GM12878 (cell line): ENCODE measurements at regions not wholly inside any gene's neighbourhood (a gene's known extent, or its start where the extent isn't known, plus 50 kb on each side); places are given as distances from the start of the nearest gene placed in this dataset.

Experiments
- ATAC-seq: fragments of 200-7000 bp; cut with Tn5 transposase; 3 replicates; pipeline ENCODE4 v1.9.1; 2020; ENCODE audit warnings: mild to moderate bottlenecking, moderate library complexity
- BruUV-seq: library from RNA; stranded (reverse); fragments of 400-500 nt; replicated peaks from 2 replicates; lab custom pipeline; 2021; lab: Mats Ljungman, UMichigan
- CTCF ChIA-PET: fragments of 300-600 bp; sonication (Branson Sonifier 250); formaldehyde crosslinking; extraction: SDS; loops from one replicate; lab custom pipeline; 2021; ENCODE audit warnings: inconsistent platforms; lab: Yijun Ruan, JAX
- POLR2A ChIA-PET: fragments of 350-600 bp; formaldehyde crosslinking; extraction: SDS; loops from one replicate; lab custom pipeline; 2021; ENCODE audit warnings: inconsistent platforms; lab: Charles Lee
- RAD21 ChIA-PET: fragments of 300-600 bp; sonication (Branson Sonifier 250); formaldehyde crosslinking; loops from one replicate; lab custom pipeline; 2023; ENCODE audit warnings: antibody characterized with exemption; ENCODE audit not compliant: unreplicated experiment; lab: Charles Lee
- SMC1A ChIA-PET: fragments of 300-600 bp; sonication (Branson Sonifier 250); formaldehyde crosslinking; loops from one replicate; lab custom pipeline; 2023; ENCODE audit not compliant: unreplicated experiment, uncharacterized antibody; lab: Charles Lee
- DNase-seq: peaks from one replicate; pipeline ENCODE4 v3.0.0-alpha.2; 2011; ENCODE audit warnings: low read depth, low spot score
- FAIRE-seq: peaks from 3 replicates; lab custom pipeline; 2011; peaks lifted over from hg19 to GRCh38; lab: Jason Lieb, UNC
- H2AFZ ChIP-seq: 2 replicates; pipeline ENCODE4 v1.6.0; 2011; ENCODE audit warnings: low read depth, low read length, control low read depth; ENCODE audit not compliant: control insufficient read depth
- H3K27ac ChIP-seq: 2 replicates; pipeline ENCODE4 v1.5.1; 2011; ENCODE audit warnings: control low read depth; ENCODE audit not compliant: control insufficient read depth, insufficient read depth
- H3K27me3 ChIP-seq, 2 experiments: replicated peaks in 1 of 2; 2 replicates each; pipeline versions ENCODE4 v1.6.0 to v1.6.1; 2011; ENCODE audit warnings: low read length in 1 of 2; ENCODE audit not compliant: control insufficient read depth in 2 of 2, insufficient read depth in 2 of 2
- H3K36me3 ChIP-seq, 2 experiments: 2 replicates each; pipeline ENCODE4 v1.5.1; 2011; ENCODE audit warnings: low read length in 1 of 2; ENCODE audit not compliant: control insufficient read depth in 2 of 2, insufficient read depth in 2 of 2
- H3K4me1 ChIP-seq: 2 replicates; pipeline ENCODE4 v1.6.1; 2011; ENCODE audit warnings: mild to moderate bottlenecking, low read length, moderate library complexity, mixed read lengths; ENCODE audit not compliant: control insufficient read depth, insufficient read depth
- H3K4me2 ChIP-seq: 2 replicates; pipeline ENCODE4 v1.6.0; 2011; ENCODE audit warnings: control low read depth; ENCODE audit not compliant: control insufficient read depth, insufficient read depth
- H3K4me3 ChIP-seq: fragments of 200-600 bp; sonication (generic); 2 replicates; pipeline ENCODE4 v1.5.1; 2016
- H3K79me2 ChIP-seq: 2 replicates; pipeline ENCODE4 v1.6.0; 2011; ENCODE audit warnings: low read length; ENCODE audit not compliant: control insufficient read depth, insufficient read depth
- H3K9ac ChIP-seq: 2 replicates; pipeline ENCODE4 v1.8.0; 2011; ENCODE audit warnings: low read length, control low read depth, mixed read lengths; ENCODE audit not compliant: control insufficient read depth, insufficient read depth
- H3K9me3 ChIP-seq: replicated peaks from 3 replicates; pipeline ENCODE4 v1.5.1; 2011; ENCODE audit warnings: mild to moderate bottlenecking, low read length; ENCODE audit not compliant: control insufficient read depth, insufficient read depth
- H4K20me1 ChIP-seq: 2 replicates; pipeline ENCODE4 v1.6.0; 2011; ENCODE audit not compliant: control insufficient read depth, insufficient read depth
- ASH2L ChIP-seq: fragments of 300-600, 200-600 bp; sonication (generic); IDR thresholded peaks from 2 replicates; pipeline ENCODE4 v1.6.1; 2017; ENCODE audit warnings: low read depth, mild to moderate bottlenecking, borderline replicate concordance
- CHD1 ChIP-seq: IDR thresholded peaks from 2 replicates; pipeline ENCODE4 v1.6.1; 2012; ENCODE audit warnings: low read depth, low read length, improper control_type of control experiment
- DPF2 ChIP-seq: fragments of 450-650 bp; IDR thresholded peaks from 2 replicates; pipeline ENCODE4 v1.6.1; 2017; ENCODE audit warnings: mild to moderate bottlenecking
- E2F4 ChIP-seq: IDR thresholded peaks from 2 replicates; pipeline ENCODE4 v1.6.1; 2012; ENCODE audit warnings: low read depth, low read length, improper control_type of control experiment
- FOXM1 ChIP-seq: IDR thresholded peaks from 2 replicates; pipeline ENCODE4 v1.6.1; 2012; ENCODE audit warnings: low read depth, mild to moderate bottlenecking, inconsistent platforms, low read length, moderate library complexity
- GABPA ChIP-seq: IDR thresholded peaks from 2 replicates; pipeline ENCODE4 v1.6.1; 2014; ENCODE audit warnings: antibody characterized with exemption, low read depth, mild to moderate bottlenecking, inconsistent platforms
- IKZF2 ChIP-seq, 2 experiments: fragments of 450-650 bp; IDR thresholded peaks; 2 replicates each; pipeline ENCODE4 v1.6.1; 2017; ENCODE audit warnings: mild to moderate bottlenecking in 2 of 2, moderate library complexity in 2 of 2
- LARP7 ChIP-seq: fragments of 450-650 bp; IDR thresholded peaks from 2 replicates; pipeline ENCODE4 v1.6.1; 2017; ENCODE audit warnings: mild to moderate bottlenecking
- PBX3 ChIP-seq: IDR thresholded peaks from 2 replicates; pipeline ENCODE4 v1.6.1; 2011; ENCODE audit warnings: mild to moderate bottlenecking, low read depth, low read length, moderate library complexity; ENCODE audit not compliant: insufficient replicate concordance
- SPI1 ChIP-seq: IDR thresholded peaks from 2 replicates; pipeline ENCODE4 v1.6.1; 2011; ENCODE audit warnings: low read depth, mild to moderate bottlenecking, low read length, moderate library complexity, borderline replicate concordance; ENCODE audit not compliant: insufficient read depth
- SREBF2 ChIP-seq: IDR thresholded peaks from 2 replicates; pipeline ENCODE4 v1.6.1; 2012; ENCODE audit warnings: mild to moderate bottlenecking, low read length
- TCF7 ChIP-seq: IDR thresholded peaks from 2 replicates; pipeline ENCODE4 v1.6.1; 2014; ENCODE audit warnings: antibody characterized with exemption, borderline replicate concordance
- YY1 ChIP-seq: IDR thresholded peaks from 2 replicates; pipeline ENCODE4 v1.6.1; 2011; ENCODE audit warnings: low read depth, mild to moderate bottlenecking, low read length
- ZZZ3 ChIP-seq: IDR thresholded peaks from 2 replicates; pipeline ENCODE4 v1.6.1; 2011; ENCODE audit warnings: low read depth; ENCODE audit not compliant: control insufficient read depth, insufficient read length
- WGBS: methylation state at CpG from one replicate; pipeline ENCODE4 v1.1.6; 2016; ENCODE audit warnings: low lambda C conversion rate; ENCODE audit not compliant: insufficient replicate concordance, insufficient coverage; ENCODE audit errors: missing lambda C conversion rate; 5-methylcytosine and 5-hydroxymethylcytosine counted together
- in situ Hi-C: fragments of 300-500 bp; cut with MboI; formaldehyde crosslinking; loops from 9 replicates; pipeline ENCODE4 v1.14.3; 2018; ENCODE audit warnings: mixed read lengths
- intact Hi-C: fragments of 100-400 bp; cut with micrococcal nuclease; formaldehyde crosslinking; loops from one replicate; pipeline ENCODE4 v1.14.2; 2022; ENCODE audit not compliant: unreplicated experiment

- Histone ChIP-seq H4K20me1 (no peaks in the 10 kb centered on the region), H3K27me3 (no peaks in the 10 kb centered on the region; a peak in 1 of 4 replicates), H3K4me3 (no peak overlapping the region), H3K4me2 (no peak overlapping the region), H2AFZ (no peak overlapping the region), H3K4me1 (no peaks in the 10 kb centered on the region), H3K27ac (no peak overlapping the region), H3K9me3 (no peaks in the 10 kb centered on the region)
- ChIA-PET POLR2A (no interaction called here), RAD21 (no interaction called here)
- in situ Hi-C loops = no loop called here
- no peak for ATAC-seq
- intact Hi-C loops = no loop called here
- DNase-seq = no peak
- TF ChIP-seq YY1 (no peak), IKZF2 (IDR thresholded peaks at IDR 0.05) (no peak), PBX3 (no peak), CHD1 (no peak), LARP7 (no peak)
- TF ChIP-seq, all 136 proteins: peak for 0
- Histone ChIP-seq H3K79me2 (no peaks in the 10 kb centered on the region), H3K9ac (no peak overlapping the region), H3K36me3 (no peaks in the 10 kb centered on the region)
- FAIRE-seq = no peak
- CTCF ChIA-PET = no interaction called here
- SMC1A ChIA-PET = interaction anchor here (1.1 kb wide), 1 partner anchor 18 kb away, joined by 5 read pairs; no protein-coding TSS in a partner anchor
- 0% methylated on average over 2 of the region's 2 CpGs for WGBS
- no TSS peak for BruUV-seq
Measured at GRCh38 chr4:176587920-176588319, 204.8 kb downstream of the VEGFC start.

- no peak overlapping the region for H3K4me3 ChIP-seq
- no TSS peak for BruUV-seq
- H3K9me3 ChIP-seq = no peaks in the 10 kb centered on the region
- ChIA-PET POLR2A (no interaction called here), CTCF (no interaction called here), SMC1A (interaction anchor here (1.1 kb wide), 1 partner anchor 17 kb away, joined by 5 read pairs; no protein-coding TSS in a partner anchor), RAD21 (no interaction called here)
- FAIRE-seq (no peak), DNase-seq (no peak), ATAC-seq (no peak)
- 46% methylated on average over 3 of the region's 3 CpGs for WGBS
- no peaks in the 10 kb centered on the region for H3K79me2 ChIP-seq
- intact Hi-C loops (no loop called here), in situ Hi-C loops (no loop called here)
- H4K20me1 ChIP-seq = no peaks in the 10 kb centered on the region
- H3K36me3 ChIP-seq = no peaks in the 10 kb centered on the region
- H3K9ac ChIP-seq = no peak overlapping the region
- no peak overlapping the region for H2AFZ ChIP-seq
- TF ChIP-seq FOXM1 (no peak), E2F4 (no peak), GABPA (no peak), TCF7 (no peak), ZZZ3 (no peak), SPI1 (no peak), SREBF2 (no peak), ASH2L (no peak), LARP7 (no peak), DPF2 (no peak)
- H3K27ac ChIP-seq = no peak overlapping the region
- no peak overlapping the region for H3K4me2 ChIP-seq
- no peaks in the 10 kb centered on the region for H3K4me1 ChIP-seq
- no peaks in the 10 kb centered on the region; a peak in 1 of 4 replicates for H3K27me3 ChIP-seq
Measured at GRCh38 chr4:176588436-176588835, 204.3 kb downstream of the VEGFC start.
